OCI-LY7 (cell line): ENCODE measurements at regions not wholly inside any gene's neighbourhood (a gene's known extent, or its start where the extent isn't known, plus 50 kb on each side); places are given as distances from the start of the nearest gene placed in this dataset.

Experiments
- BruUV-seq: library from RNA; stranded (reverse); fragments of 400-500 nt; replicated peaks from 2 replicates; lab custom pipeline; 2021; lab: Mats Ljungman, UMichigan
- CTCF ChIA-PET: fragments of 300-600 bp; sonication (Branson Sonifier 250); formaldehyde crosslinking; loops from one replicate; lab custom pipeline; 2022; ENCODE audit warnings: antibody characterized with exemption; ENCODE audit not compliant: unreplicated experiment; lab: Charles Lee
- POLR2A ChIA-PET: fragments of 300-600 bp; sonication (Branson Sonifier 250); formaldehyde crosslinking; loops from one replicate; lab custom pipeline; 2022; ENCODE audit warnings: antibody characterized with exemption; lab: Charles Lee
- DNase-seq: peaks from one replicate; pipeline ENCODE4 v3.0.0-alpha.2; 2015; ENCODE audit warnings: low spot score
- H2AFZ ChIP-seq: fragments of 200-600 bp; sonication (generic), shearing (Covaris generic); 2 replicates; pipeline ENCODE4 v1.6.1; 2014; ENCODE audit warnings: mild to moderate bottlenecking, antibody characterized with exemption, low read length, moderate library complexity
- H3K27ac ChIP-seq: fragments of 200-600 bp; sonication (generic); 2 replicates; pipeline ENCODE4 v1.5.1; 2014; ENCODE audit warnings: mixed run types, low read depth, mild to moderate bottlenecking, moderate library complexity, low read length, inconsistent platforms; ENCODE audit not compliant: poor library complexity, severe bottlenecking
- H3K36me3 ChIP-seq: fragments of 200-600 bp; sonication (generic); 2 replicates; pipeline ENCODE4 v1.6.1; 2014; ENCODE audit warnings: mild to moderate bottlenecking, antibody characterized with exemption, low read length, moderate library complexity, mixed read lengths; ENCODE audit not compliant: insufficient read depth
- H3K4me1 ChIP-seq: fragments of 200-600 bp; sonication (generic); 2 replicates; pipeline ENCODE4 v1.5.1; 2014; ENCODE audit warnings: mild to moderate bottlenecking, low read length; ENCODE audit not compliant: insufficient read depth, poor library complexity, severe bottlenecking
- H3K4me2 ChIP-seq: fragments of 200-600 bp; sonication (generic); 2 replicates; pipeline ENCODE4 v1.6.1; 2014; ENCODE audit warnings: mild to moderate bottlenecking, low read length
- H3K4me3 ChIP-seq: fragments of 200-600 bp; sonication (generic); 2 replicates; pipeline ENCODE4 v1.5.1; 2014; ENCODE audit warnings: mild to moderate bottlenecking, low read depth, low read length; ENCODE audit not compliant: poor library complexity, severe bottlenecking
- H3K79me2 ChIP-seq: fragments of 200-600 bp; sonication (generic); 2 replicates; pipeline ENCODE4 v1.6.1; 2016; ENCODE audit warnings: low read depth, mild to moderate bottlenecking, low read length, moderate library complexity, mixed read lengths; ENCODE audit not compliant: insufficient read depth
- H3K9me2 ChIP-seq: fragments of 200-600 bp; sonication (generic); 2 replicates; pipeline ENCODE4 v1.6.1; 2016; ENCODE audit warnings: mild to moderate bottlenecking, low read length, mixed read lengths; ENCODE audit not compliant: insufficient read depth
- H3K9me3 ChIP-seq: fragments of 200-600 bp; sonication (generic); 2 replicates; pipeline ENCODE4 v1.6.1; 2014; ENCODE audit warnings: mild to moderate bottlenecking, mixed run types, low read length, mixed read lengths
- H4K20me1 ChIP-seq: fragments of 200-600 bp; sonication (generic); 2 replicates; pipeline ENCODE4 v1.6.1; 2014; ENCODE audit warnings: mild to moderate bottlenecking, antibody characterized with exemption, low read length, moderate library complexity, mixed read lengths; ENCODE audit not compliant: insufficient read depth
- EZH2phosphoT487 ChIP-seq: fragments of 200-600 bp; sonication (generic); IDR thresholded peaks from 2 replicates; pipeline ENCODE4 v1.6.1; 2018; ENCODE audit warnings: low read depth, borderline replicate concordance, mild to moderate bottlenecking, mixed run types, antibody characterized with exemption, low read length, moderate library complexity, mixed read lengths
- intact Hi-C: fragments of 100-400 bp; cut with micrococcal nuclease; formaldehyde crosslinking; loops from one replicate; pipeline ENCODE4 v1.10.0; 2022; ENCODE audit not compliant: unreplicated experiment
- TF ChIP-seq, protein P1 (sequence below): fragments of 200-600 bp; sonication (generic); conservative IDR thresholded peaks from 2 replicates; pipeline ENCODE4 v1.5.1; 2014; ENCODE audit warnings: mild to moderate bottlenecking, antibody characterized with exemption, low read length, moderate library complexity, mixed read lengths

DNA sequence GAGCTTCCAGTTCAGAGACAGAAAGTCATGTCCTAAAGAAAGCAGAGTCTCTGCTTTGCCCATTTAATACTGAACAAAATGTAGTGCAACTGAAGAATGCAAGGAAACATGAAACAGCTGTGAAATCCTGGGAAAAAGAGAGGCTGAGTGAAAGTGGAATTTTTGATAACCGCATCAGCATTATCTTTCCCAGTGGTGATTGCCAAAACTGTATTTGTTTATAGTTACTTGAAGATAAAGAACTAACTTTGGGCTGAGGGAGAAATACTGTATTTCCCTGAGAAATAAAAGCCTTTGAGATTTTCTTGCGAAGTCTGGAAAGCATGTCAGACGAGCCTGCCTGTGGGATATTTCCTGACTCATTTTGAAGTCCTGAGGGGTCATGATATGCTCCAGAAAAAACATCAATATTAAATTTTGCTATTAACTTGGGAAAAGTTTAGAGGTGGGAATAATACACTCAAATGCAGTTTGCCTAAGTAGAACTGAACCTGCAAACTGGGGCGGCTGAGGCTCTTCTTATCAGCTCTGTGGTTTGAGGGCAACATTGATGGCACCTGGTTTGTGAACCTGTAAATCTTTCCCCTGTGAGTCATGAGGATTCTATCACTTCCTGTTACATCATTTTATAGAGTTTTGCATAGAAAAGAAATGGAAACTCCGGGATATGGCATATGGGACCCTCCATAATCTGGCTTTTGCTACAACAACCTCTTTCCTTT, 855.3 kb downstream of the MCTP2 start:
- TF ChIP-seq, protein P1, sequence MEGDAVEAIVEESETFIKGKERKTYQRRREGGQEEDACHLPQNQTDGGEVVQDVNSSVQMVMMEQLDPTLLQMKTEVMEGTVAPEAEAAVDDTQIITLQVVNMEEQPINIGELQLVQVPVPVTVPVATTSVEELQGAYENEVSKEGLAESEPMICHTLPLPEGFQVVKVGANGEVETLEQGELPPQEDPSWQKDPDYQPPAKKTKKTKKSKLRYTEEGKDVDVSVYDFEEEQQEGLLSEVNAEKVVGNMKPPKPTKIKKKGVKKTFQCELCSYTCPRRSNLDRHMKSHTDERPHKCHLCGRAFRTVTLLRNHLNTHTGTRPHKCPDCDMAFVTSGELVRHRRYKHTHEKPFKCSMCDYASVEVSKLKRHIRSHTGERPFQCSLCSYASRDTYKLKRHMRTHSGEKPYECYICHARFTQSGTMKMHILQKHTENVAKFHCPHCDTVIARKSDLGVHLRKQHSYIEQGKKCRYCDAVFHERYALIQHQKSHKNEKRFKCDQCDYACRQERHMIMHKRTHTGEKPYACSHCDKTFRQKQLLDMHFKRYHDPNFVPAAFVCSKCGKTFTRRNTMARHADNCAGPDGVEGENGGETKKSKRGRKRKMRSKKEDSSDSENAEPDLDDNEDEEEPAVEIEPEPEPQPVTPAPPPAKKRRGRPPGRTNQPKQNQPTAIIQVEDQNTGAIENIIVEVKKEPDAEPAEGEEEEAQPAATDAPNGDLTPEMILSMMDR: no peak
- no peak for TF ChIP-seq EZH2phosphoT487
- no peak for DNase-seq
- H3K9me2 ChIP-seq: no peaks in the 10 kb centered on the region
- POLR2A ChIA-PET: interaction anchor here (0.6 kb wide), 1 partner anchor 176 kb away, joined by 3 read pairs; no protein-coding TSS in a partner anchor
- CTCF ChIA-PET: interaction anchor here (0.5 kb wide), 1 partner anchor 51 kb away, joined by 4 read pairs; no protein-coding TSS in a partner anchor
- BruUV-seq: no TSS peak
- no peaks in the 10 kb centered on the region for H3K4me1 ChIP-seq
- H4K20me1 ChIP-seq: no peaks in the 10 kb centered on the region
- no peaks in the 10 kb centered on the region for H3K9me3 ChIP-seq
- intact Hi-C loops: no loop called here
- H3K4me3 ChIP-seq: no peak overlapping the region
- H2AFZ ChIP-seq: no peak overlapping the region
- no peak overlapping the region for H3K27ac ChIP-seq
- H3K79me2 ChIP-seq: no peaks in the 10 kb centered on the region
- H3K36me3 ChIP-seq: no peaks in the 10 kb centered on the region
- no peak overlapping the region for H3K4me2 ChIP-seq

DNA sequence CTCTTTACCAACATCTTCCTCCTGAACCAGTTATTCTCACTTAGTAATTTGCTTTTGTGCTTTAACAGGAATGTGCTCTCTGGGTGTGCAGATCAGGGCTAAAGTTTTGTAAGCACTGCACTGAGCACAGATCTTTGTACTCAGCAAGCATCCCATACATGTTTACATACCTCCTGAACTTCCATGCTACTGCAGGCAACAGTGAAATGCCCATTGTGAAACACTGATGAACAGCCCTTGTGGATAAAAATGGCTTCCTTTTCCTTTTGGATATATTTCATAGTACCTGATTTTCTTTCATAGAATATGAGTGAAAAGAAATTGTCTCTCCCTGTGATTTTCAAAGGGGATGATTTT, 855.9 kb downstream of the MCTP2 start:
- no peaks in the 10 kb centered on the region for H3K79me2 ChIP-seq
- no TSS peak for BruUV-seq
- no peak overlapping the region for H3K27ac ChIP-seq
- intact Hi-C loops: no loop called here
- CTCF ChIA-PET: no interaction called here
- no peaks in the 10 kb centered on the region for H3K9me3 ChIP-seq
- POLR2A ChIA-PET: no interaction called here
- no peaks in the 10 kb centered on the region for H3K4me1 ChIP-seq
- TF ChIP-seq EZH2phosphoT487: no peak
- TF ChIP-seq, protein P1: no peak
- no peaks in the 10 kb centered on the region for H3K9me2 ChIP-seq
- no peak overlapping the region for H2AFZ ChIP-seq
- no peaks in the 10 kb centered on the region for H3K36me3 ChIP-seq
- no peak for DNase-seq
- H3K4me2 ChIP-seq: no peak overlapping the region
- no peaks in the 10 kb centered on the region for H4K20me1 ChIP-seq
- H3K4me3 ChIP-seq: no peak overlapping the region

DNA sequence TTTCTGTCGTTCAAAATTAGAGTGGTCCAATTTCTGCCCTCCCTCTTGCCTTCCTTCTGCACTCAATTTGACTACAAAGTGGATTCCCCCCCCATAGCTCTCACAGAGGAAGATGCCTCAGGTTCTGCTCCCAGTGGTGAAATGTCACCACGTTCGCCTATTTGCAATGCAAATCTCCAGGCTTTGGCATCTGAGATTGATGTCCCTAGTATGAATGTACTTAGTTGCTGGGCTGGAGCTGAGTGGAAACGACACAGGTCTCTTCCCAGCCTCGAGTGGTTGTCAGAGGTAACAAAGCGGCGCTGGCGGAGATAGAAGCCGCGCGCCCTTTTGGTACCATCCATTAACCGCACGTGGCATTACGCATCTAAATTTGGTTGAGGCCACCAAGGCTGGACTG, 860.1 kb downstream of the MCTP2 start:
- ChIA-PET CTCF (no interaction called here), POLR2A (interaction anchor here (0.5 kb wide), 1 partner anchor 431 kb away, joined by 3 read pairs; no protein-coding TSS in a partner anchor)
- H3K4me2 ChIP-seq: no peak overlapping the region
- H3K4me3 ChIP-seq: no peak overlapping the region
- no peak overlapping the region for H3K27ac ChIP-seq
- intact Hi-C loops: no loop called here
- no peaks in the 10 kb centered on the region for H3K9me2 ChIP-seq
- H4K20me1 ChIP-seq: no peaks in the 10 kb centered on the region
- BruUV-seq: no TSS peak
- no peak overlapping the region for H2AFZ ChIP-seq
- H3K79me2 ChIP-seq: no peaks in the 10 kb centered on the region
- H3K36me3 ChIP-seq: no peaks in the 10 kb centered on the region
- H3K9me3 ChIP-seq: no peaks in the 10 kb centered on the region
- DNase-seq: no peak
- TF ChIP-seq EZH2phosphoT487: no peak
- TF ChIP-seq, protein P1: no peak
- no peaks in the 10 kb centered on the region for H3K4me1 ChIP-seq
